GM12891 (cell line): ENCODE measurements at regions not wholly inside any gene's neighbourhood (a gene's known extent, or its start where the extent isn't known, plus 50 kb on each side); places are given as distances from the start of the nearest gene placed in this dataset.

Experiments used
- DNase-seq: peaks from one replicate; pipeline ENCODE4 v3.0.0; 2011; ENCODE audit warnings: low spot score; ENCODE audit not compliant: insufficient read length
- FAIRE-seq: peaks from 2 replicates; lab custom pipeline; 2011; peaks lifted over from hg19 to GRCh38; lab: Jason Lieb, UNC
- PAX5 ChIP-seq: IDR thresholded peaks from 2 replicates; pipeline ENCODE4 v1.6.1; 2011; ENCODE audit warnings: low read length, moderate library complexity, mild to moderate bottlenecking; ENCODE audit not compliant: insufficient read depth, severe bottlenecking
- POLR2A ChIP-seq: IDR thresholded peaks from 2 replicates; pipeline ENCODE4 v1.6.1; 2011; ENCODE audit warnings: low read depth, low read length, control low read depth
- POLR2AphosphoS5 ChIP-seq: IDR thresholded peaks from 2 replicates; pipeline ENCODE4 v1.6.1; 2011; ENCODE audit warnings: low read depth, low read length, control low read depth
- POU2F2 ChIP-seq: IDR thresholded peaks from 2 replicates; pipeline ENCODE4 v1.6.1; 2011; ENCODE audit warnings: low read depth, mild to moderate bottlenecking, control low read depth, low read length, moderate library complexity
- SPI1 ChIP-seq: IDR thresholded peaks from 2 replicates; pipeline ENCODE4 v1.6.1; 2011; ENCODE audit warnings: low read depth, low read length, control low read depth
- TAF1 ChIP-seq: IDR thresholded peaks from 2 replicates; pipeline ENCODE4 v1.6.1; 2011; ENCODE audit warnings: low read depth, low read length, control low read depth

DNA sequence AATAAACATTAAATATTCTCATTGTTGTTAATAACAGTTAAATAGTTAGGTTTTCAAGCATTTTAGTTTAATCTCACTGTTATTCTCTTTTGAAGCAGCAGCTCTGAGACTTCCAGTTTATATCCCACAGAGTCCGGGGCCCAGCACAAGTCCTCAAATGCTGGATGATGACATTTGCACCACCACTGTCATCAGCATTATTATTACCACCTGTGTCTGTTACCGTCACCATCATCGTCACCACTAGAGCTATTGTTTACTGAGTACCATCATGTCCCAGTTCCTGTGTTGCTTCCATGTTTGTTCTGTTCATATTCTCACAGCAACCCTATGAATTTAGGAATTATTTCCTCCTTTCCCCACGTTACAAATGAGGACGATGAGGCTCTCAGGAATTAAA, 169.2 kb upstream of the NR3C1 start:
- FAIRE-seq, result no peak
- no peak for DNase-seq
- TF ChIP-seq PAX5, result no peak
- TF ChIP-seq TAF1, result no peak
- TF ChIP-seq POLR2A, result no peak
- TF ChIP-seq SPI1, result no peak
- TF ChIP-seq POU2F2, result no peak
- no peak for TF ChIP-seq POLR2AphosphoS5

DNA sequence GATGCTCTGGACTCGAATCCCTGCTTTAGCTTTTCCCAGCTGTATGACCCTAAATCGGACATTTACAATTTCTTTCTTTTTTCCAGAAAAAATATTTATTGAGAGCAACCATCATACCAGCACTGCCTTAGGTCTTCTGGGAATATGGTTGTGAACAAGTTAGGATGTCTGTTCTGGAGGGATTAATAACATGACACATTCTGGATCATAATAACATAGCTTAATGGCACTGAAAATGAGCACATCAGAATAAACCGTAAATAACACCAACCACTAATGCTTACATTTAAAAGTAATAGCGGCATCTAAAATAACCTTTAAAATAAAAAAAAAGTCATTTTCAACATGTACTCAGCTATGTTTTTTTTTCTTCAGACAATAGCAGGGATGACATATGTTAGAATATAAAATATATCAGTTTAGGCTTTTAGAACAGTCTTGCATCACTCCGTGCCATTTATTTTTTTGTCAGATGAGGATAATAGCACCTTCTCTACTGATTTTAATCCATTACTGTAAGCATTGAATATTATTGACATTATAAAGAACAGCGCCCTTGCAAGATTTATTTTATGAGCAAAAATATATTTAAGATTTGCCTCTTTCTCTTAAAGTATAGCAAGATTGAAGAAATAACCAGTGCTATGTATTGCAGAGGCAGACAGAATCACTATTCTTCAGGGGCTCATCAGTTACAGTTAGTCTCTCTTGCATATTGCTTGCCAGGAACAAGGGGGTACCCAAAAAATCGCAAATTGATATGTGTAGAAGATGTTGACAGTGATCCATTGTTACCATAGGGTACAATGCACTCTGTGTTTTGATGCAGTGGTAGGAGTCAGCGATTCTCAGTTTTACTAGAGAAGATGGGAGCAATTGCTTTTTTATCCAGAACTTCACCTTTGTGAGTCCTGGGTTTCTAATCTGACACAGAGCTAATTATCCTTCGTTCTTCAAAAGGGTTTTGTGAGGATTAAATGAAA, 168.4 kb upstream of the NR3C1 start:
- TF ChIP-seq POLR2AphosphoS5 (no peak), PAX5 (no peak), POLR2A (no peak), SPI1 (no peak), POU2F2 (no peak), TAF1 (no peak)
- DNase-seq, result no peak
- no peak for FAIRE-seq

DNA sequence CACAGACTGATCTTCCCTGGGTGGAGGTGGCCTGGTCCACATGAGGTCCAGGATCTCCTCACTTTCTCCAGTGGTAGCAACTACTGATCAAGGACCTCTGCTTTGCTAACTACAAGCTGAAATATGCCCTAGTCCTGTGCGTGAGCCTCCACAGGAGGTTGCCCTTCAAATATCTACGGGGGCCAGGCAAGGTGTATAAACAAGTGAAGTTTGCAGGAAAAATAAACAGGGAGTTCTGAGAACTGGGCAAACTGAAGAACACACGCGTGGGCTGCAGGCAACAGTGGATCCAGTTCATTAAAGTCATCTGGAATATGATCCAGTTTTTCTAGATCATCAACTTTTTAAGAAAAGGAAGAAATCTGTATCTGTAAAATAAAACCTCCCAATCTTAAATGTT, 167.5 kb upstream of the NR3C1 start:
- no peak for DNase-seq
- TF ChIP-seq SPI1 (no peak), POU2F2 (no peak), TAF1 (no peak), POLR2A (no peak), POLR2AphosphoS5 (no peak), PAX5 (no peak)
- FAIRE-seq, result no peak

DNA sequence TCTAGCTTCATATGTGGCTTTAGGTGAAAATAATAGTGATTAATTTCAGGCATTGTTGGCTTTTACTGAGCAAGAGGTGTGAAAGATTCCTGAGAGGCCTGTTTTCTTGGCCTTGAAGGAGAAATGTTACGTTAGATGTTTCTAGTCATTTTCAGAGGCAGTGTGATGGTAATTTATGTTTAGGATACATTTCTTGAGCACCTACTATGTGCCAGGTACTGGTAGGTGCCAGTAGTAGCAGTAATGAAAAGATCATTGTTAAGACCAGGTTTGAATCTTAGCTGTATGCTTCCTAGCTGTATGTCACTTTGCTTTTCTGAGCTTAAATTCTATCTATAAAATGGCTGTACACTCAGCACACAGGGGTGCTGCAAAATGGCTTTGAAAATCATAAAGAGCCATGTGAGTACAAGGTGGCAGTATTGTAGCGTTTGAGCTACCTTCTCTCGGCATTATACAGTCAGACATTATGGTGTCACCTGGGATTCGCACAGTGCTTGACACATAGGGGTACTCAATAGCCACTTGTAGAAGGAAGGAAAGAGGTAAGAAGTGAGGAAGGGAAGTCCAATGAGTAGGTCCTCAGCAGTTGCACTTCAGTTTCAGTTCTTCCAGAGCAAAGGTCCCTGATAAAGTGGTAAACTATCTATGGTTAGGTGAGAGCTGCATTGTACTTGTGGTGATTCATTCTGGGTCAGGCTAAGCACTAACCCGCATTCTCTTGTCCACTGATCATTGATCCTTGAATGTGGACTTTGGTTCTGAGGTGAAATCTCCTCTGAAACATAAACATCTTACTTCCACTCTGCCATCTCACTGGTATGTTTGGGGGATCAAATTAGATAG, 166.5 kb upstream of the NR3C1 start:
- TF ChIP-seq POLR2AphosphoS5 (no peak), TAF1 (no peak), PAX5 (no peak), POU2F2 (no peak), SPI1 (peak; percentile 22; the same call in 1 of the 2 replicates), POLR2A (no peak)
- no peak for DNase-seq
- FAIRE-seq, result peak; percentile 67

DNA sequence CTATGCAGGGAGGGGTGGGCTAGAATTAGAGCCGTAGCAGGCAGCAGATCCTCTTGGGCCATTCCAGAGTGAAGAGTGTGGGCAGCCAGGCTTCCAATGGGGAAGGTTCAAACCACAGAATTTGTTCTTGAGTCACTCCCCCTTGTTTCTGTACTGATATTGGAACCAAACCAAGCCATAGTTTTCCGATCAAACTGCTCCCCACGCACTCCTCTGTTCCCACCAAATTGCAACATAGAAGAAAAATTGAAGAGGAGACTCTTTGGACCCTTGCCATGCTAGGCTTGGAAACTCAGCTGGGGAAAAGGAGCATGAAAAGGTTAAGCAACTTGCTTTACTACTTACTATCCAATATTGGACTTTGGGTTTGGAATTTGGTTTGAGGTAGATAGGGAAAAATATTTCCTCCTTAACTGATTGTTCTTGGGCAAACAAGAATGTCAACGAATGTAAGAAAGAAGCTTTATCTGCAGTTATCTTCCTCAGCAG, 165.8 kb upstream of the NR3C1 start:
- TF ChIP-seq POLR2AphosphoS5 (no peak), SPI1 (no peak), TAF1 (no peak), PAX5 (no peak), POU2F2 (no peak), POLR2A (no peak)
- no peak for DNase-seq
- FAIRE-seq, result no peak

DNA sequence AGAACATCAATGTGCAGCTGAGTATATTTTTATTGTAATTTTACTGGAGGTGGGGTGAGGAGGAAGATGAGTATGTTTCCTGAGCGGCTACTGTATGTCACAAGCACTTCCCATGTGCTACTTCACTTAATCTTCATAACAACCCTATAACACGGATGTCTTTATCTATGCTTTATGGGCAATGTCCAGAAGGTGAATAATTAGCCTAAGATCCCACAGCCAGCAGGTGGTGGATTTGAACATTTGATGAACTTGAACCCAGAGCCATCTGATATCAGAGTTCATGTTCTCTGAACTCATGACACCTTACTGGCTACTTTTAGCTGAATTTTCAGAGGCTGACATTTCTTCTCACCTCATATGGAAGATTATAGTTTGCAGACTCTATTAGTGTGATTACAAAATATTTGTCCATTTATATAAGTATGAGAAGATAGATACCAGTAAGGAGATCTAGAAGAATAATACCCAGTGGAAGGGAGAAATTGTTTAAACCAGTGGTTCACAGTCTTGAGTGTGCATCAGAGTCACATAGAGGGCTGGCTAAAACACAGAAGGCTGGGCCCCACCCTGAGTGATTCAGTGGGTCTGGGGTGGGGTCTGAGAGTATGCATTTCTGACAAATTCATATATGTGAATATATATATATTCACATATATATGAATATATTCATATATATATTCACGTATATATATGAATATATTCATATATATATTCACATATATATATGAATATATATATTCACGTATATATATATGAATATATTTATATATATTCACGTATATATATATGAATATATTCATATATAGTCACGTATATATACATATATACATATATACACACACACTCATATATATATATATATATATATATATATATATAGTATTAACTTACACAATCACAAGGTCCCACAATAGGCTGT, 164.4 kb upstream of the NR3C1 start:
- FAIRE-seq, result no peak
- DNase-seq, result no peak

DNA sequence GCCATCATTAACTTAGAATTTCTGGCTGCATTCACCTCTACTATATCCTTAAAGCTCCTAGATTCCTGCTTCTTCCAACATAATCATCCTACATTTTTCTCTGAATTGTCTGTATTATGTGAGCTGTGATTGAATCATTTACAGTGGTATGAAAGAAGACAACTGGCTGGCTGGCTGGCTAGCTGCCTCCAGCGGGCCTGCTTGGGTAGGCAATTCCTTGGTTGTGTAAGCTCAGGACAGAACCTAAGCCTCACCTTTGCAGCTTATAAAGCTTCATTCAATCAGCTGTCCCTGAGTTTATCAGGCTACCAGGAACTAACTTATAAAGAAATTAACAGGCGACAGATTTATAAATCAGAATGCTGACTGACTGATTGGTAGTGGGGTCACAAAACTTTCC, 162.7 kb upstream of the NR3C1 start:
- DNase-seq, result no peak
- FAIRE-seq, result no peak
- TF ChIP-seq TAF1, result no peak

More for the DNA sequence above, 164.4 kb upstream of the NR3C1 start:
- TF ChIP-seq POLR2AphosphoS5, result no peak
- no peak for TF ChIP-seq PAX5
- no peak for TF ChIP-seq POLR2A
- no peak for TF ChIP-seq SPI1
- TF ChIP-seq TAF1, result no peak
- no peak for TF ChIP-seq POU2F2

DNA sequence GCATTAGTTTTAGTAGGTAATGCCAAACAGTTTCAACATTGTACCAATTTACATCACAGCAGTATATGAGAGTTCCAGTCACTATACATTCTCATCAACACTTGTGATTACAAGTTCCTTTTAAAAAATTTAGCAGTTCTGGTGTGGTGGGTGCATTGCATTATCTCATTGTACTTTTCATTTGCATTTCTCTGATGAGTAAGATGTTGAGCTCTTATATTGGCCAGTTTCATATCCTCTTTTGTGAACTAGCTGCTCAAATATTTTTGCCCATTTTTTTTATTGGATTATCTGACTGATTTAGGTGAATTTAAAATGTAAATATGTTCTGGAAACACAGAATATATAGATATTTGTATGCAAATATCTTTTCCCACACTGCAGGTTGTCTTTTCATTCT, 160.9 kb upstream of the NR3C1 start:
- no peak for DNase-seq
- FAIRE-seq, result peak; percentile 20
- TF ChIP-seq SPI1 (peak; percentile 98), TAF1 (no peak), POLR2AphosphoS5 (no peak)

DNA sequence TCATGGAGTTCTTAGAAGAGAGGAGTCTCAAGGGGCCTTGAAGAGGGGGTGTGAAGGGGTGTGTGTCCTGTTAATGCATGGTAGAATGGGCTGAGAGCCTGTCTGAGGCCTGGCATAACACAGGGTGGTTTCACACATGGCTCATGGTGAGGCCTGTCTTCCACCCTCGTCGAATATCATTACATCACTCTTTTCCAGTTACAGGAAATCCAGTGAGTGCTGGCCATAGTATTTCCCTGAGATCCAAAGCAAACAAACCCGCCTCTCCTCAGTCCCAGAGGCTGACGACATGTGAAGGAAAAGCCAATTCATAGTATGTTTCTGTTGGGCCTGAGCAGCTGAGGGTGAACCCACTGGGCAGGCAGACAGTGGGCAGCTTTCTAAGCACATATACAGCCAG, 159.4 kb upstream of the NR3C1 start:
- TF ChIP-seq POLR2AphosphoS5, result no peak
- TF ChIP-seq SPI1, result no peak
- no peak for TF ChIP-seq PAX5
- no peak for TF ChIP-seq TAF1
- TF ChIP-seq POU2F2, result no peak
- TF ChIP-seq POLR2A, result no peak
- DNase-seq (no peak), FAIRE-seq (no peak)
